ENCODE measurements at regions not wholly inside any gene's neighbourhood (a gene's known extent, or its start where the extent isn't known, plus 50 kb on each side); places are given as distances from the start of the nearest gene placed in this dataset.

DNA sequence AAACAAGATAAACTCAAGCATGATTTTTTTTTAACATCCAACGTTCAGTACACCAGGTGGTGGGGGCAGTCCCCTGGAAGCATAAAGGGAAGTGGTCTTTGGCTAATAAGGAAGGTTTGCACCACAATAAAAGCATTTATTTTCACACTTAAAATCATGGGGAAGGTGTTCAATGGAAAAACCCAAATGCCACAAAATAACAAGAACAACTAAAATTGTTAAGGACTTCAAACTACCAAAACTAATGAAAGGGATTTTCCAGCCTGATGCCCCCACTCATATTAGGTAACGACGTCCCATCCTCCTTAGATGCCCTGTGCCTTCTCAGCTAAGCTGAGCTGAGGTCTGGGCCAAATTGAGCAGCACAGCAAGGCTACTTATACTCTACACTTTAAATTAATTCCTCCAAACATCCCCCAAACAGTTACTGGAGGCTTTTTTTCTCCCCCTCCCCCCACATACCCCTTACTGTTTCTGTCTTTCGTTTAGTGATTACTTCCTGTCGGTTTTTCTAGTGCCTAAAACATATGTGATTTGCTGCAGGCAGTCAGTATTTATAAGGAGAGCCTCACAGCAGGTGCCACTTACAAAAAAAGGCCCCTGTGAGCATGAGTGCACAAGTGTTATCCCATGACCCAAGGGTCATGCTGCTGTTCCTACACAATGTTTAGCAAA lies 259.7 kb upstream of the ZNF608 start:
- DNase-seq (ENCODE audit: low read depth) = no peak

DNA sequence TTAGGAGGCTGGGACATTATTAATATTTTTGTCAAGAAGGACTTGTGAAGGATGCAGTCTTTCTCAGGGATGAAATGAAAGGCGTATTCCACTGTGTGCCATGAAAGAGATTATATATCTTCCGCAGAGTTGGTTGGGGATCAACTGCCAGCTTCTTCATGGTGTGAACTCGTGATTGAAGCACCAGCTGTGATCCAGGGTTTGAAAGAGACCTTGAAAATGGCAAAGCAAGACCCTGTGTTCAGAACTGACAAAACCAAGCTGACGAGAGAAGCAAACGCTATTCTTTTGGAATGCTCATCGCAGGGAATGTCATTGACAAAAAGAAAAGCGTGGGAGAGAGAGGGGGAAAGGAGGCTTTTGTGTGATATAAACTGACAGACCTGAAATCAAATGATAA lies 263.9 kb upstream of the ZNF608 start:
- no peak for DNase-seq (ENCODE audit: low read depth)

DNA sequence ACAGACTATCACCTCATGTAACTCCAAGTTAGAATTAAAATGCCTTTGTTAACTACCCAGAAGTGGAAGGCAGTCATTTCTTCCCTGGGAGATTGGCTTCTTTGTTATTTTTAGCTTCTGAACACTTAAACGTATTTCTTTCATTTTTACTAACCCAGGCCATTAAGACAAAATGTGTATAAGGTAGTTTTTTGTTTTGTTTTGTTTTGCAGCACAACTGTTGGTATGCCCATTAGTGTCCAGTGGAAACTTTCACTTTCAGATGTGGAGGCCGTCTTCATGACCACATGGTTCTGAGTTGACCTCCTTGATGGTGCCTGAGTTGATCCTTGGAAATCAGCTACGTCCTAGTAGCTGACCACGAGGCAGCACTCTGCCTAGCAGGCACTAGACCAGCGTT lies 264.6 kb upstream of the ZNF608 start:
- DNase-seq (ENCODE audit: low read depth) = no peak

DNA sequence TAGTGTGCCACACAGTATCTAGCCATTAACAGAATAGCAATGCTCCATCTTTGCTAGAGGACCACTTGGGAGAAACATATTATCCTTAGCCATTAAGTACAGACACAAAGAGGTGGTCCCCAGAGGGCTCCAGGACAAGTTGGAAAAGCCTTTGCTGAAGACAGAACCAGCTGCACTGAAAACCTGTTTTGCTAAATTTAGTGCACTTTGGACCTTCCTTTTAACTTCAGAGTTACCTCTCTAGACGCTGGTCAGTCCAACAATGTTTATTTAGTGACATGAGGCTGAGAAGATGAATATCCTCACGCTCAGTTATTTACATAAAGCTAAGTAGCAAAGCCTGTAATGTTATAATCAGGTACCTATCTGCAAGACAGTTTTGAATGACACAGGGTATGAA lies 265.0 kb upstream of the ZNF608 start:
- DNase-seq (ENCODE audit: low read depth) = no peak

DNA sequence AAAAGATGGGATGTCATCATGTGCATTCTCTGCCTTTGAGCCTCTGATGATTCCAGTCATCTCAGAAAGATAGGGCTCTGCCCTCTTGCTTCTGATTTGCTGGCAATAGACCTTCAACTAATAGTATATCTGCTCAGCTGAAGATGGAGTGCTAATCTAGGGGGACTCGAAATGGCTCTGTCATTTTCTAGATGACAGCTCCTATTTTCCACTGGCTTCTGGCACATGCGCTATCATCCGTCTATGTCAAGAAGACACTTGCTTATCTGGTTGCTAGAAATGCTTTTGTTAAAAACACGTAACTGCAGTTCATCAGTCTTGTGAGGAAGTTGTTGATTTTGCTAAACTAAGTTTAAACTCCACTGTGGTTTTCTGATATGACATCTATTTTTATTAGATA lies 265.5 kb upstream of the ZNF608 start:
- DNase-seq (ENCODE audit: low read depth) = no peak

- no peak for DNase-seq (ENCODE audit: low read depth)
Measured at GRCh38 chr5:125012727-125013451, 266.4 kb upstream of the ZNF608 start.

GRCh38 chr5:125014202-125014601 lies 267.8 kb upstream of the ZNF608 start:
- DNase-seq (ENCODE audit: low read depth) = no peak

DNA sequence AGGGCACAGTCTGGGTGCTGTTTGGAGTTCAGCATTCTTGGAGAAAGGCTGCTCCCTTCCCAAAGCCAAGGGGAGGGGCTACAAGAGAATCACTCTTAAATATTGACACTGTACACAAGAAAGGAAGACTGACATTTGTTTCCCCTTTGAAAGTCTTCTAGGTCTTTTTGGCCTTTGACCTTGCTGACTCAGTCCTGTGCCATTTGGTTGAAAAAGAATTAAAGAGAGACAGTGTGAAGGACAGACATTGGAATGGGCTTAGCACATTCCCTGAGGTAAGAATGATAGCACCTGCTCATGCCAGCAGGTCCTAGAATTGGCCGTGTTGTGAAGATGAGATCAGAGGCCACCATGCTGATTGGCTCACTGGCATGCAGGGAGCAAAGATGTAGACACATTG lies 271.4 kb upstream of the ZNF608 start:
- no peak for DNase-seq (ENCODE audit: low read depth)

GRCh38 chr5:125023673-125024072 lies 277.2 kb upstream of the ZNF608 start:
- no peak for DNase-seq (ENCODE audit: low read depth)

- no peak for DNase-seq (ENCODE audit: low read depth)
Measured at GRCh38 chr5:125026867-125027731, 280.7 kb upstream of the ZNF608 start.

GRCh38 chr5:125032286-125032685 lies 285.8 kb upstream of the ZNF608 start:
- no peak for DNase-seq (ENCODE audit: low read depth)

GRCh38 chr5:125033602-125034001 lies 287.2 kb upstream of the ZNF608 start:
- no peak for DNase-seq (ENCODE audit: low read depth)

GRCh38 chr5:125034331-125034730 lies 287.9 kb upstream of the ZNF608 start:
- DNase-seq (ENCODE audit: low read depth) = no peak

- no peak for DNase-seq (ENCODE audit: low read depth)
Measured at GRCh38 chr5:125036494-125036893, 290.1 kb upstream of the ZNF608 start.

DNA sequence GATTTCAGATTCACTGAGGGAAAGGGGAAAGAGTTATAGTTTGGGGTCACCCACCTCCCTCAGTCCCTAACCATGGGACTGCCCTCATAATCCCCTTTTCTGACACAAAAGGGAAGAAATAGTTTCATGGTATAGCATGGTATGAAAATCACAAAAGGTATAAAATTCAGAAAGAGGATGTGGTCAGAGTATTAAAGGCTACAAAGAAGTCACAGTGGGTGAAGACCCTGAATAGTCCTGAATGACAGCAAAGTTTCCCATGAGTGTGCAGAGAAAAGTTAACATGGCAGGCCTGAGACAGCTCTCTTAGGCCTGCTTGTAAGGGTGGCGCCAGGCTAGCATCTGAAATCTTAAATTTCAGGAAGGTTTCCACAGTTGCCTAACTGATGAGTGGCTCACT lies 290.6 kb upstream of the ZNF608 start:
- no peak for DNase-seq (ENCODE audit: low read depth)

DNA sequence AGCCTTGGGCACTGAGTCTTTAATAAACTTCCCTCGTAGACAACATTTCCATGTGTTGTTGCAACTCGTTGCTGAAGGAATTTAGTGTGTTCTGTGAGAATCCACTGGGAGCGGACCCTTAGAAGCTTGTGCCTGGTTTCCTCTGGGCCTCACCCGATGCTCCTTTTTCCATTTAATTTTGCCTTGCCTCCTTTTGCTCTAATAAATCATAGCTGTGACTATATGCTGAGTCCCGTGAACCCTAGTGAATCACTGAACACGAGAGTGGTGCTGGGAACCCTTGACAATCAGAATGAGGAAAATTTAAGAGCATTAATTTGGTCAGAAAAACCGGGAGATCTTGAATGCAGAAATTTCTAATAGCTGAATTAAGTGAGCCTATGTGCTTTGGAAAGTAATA lies 291.1 kb upstream of the ZNF608 start:
- no peak for DNase-seq (ENCODE audit: low read depth)

GRCh38 chr5:125038477-125038876 lies 292.0 kb upstream of the ZNF608 start:
- no peak for DNase-seq (ENCODE audit: low read depth)

- DNase-seq (ENCODE audit: low read depth) = no peak
Measured at GRCh38 chr5:125041798-125042197, 295.4 kb upstream of the ZNF608 start.

- DNase-seq (ENCODE audit: low read depth) = no peak
Measured at GRCh38 chr5:125042261-125042890, 295.9 kb upstream of the ZNF608 start.

DNA sequence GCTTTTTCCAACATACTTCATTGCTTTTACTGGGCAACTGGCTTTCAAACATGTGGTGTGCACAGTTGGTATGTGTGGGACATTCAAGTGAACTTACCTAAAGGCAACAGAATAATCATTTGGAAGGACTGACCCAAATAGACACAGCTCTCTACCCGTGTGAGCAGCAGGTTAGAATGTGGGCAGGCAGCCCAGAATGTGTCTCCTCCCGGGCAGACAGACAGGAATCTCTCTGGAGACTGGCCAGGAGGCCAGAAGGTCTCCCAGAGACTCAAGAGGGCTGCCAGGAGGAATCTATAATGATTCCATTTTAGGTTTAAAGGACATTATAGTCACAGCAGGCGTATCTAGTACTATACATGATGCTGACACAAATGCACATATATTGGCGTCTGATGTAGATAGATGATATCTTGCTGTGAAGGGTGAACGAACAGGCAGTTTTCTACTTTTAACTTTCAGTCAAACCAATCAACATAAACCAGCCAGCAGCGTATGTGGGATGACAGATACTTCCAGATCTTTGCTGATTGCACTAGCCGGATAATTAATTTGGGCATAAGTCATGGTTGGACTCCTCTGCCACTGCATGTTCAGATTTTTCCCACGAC lies 297.4 kb upstream of the ZNF608 start:
- DNase-seq (ENCODE audit: low read depth) = no peak

DNA sequence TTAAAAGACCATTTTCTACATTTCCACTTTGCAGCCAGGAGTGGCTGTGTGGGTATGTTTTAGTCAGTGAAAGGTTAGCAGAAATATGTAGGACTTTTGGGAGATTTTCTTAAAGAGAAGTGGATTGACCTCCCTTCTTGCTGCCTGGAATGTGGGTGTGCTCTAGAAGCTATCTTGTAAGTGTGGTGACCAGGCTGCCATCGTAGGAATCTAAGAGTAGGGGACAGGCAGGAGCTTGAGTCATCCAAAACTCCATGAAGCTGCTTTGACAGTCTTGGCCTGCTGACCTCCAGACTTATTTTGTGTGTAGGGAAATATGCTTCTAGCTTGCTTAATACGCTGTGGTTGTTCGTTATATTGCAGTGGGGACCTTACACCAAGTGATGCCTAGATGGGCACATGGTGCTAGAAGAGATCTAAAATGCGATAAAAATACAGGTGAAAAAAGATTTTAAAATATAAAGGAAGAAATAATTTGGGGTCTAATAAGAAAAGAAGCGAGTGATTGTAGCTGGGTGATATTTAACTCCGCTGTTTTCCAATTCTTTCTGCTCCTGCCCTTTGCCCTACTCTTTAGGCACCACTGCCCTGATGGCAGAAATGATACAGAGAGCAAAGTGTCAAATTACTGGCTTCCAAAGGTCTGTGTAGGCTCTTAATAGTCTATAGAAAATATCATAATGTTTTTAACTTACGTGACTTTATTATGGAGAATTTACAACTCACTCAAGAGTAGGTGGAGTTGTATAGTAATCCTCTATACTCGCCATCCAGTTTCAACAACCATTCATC lies 298.2 kb upstream of the ZNF608 start:
- DNase-seq (ENCODE audit: low read depth) = no peak
